Renal pelvis (tissue), 1 donor: ENCODE measurements at regions not wholly inside any gene's neighbourhood (a gene's known extent, or its start where the extent isn't known, plus 50 kb on each side); places are given as distances from the start of the nearest gene placed in this dataset.
"Not testable (repeated sequence)": the region's sequence is repeated elsewhere in the genome, so short reads cannot be mapped to it uniquely, and the experiment has no call there.

Source experiments
- DNase-seq: peaks from one replicate; pipeline ENCODE4 v3.0.0-alpha.2; 2013

DNA sequence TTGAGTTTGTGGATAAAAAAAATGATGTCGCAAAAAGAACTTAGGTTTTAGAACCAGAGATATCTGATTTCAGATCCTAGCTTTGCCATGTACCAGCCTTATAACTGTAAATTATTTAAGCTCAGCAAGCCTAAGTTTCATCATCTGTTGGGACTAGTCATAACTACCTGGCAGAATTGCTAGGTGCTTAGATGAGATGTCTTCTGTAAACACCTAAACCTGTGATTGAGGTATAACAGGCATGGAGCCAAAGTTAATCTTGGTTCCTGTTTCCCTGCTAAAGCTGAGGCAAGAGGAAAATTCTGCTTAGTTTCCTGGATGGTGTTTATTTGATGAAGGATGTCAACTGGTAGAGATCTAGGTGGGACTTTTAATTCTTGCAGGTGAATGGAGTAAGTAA is 331.3 kb upstream of the RBMS3 start:
- no peak for DNase-seq

DNA sequence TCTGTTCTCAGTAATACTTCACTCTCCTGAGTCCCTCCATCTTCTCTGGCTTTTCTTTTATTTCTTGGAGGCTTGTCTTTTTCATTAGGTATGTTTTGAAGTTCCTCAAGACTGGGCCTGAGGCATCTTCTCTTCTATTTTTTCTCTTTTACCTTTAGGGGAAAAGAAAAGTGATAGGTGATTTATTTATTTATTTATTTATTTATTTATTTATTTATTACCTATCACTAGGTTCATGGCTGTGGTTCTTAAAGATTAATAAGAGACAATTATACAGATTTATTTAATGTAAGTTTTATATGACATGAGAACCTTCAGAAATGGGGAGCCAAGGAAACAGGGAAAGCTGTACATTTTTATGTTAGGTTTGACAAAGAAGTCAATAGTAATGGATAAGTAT is 330.3 kb upstream of the RBMS3 start:
- no peak for DNase-seq

DNA sequence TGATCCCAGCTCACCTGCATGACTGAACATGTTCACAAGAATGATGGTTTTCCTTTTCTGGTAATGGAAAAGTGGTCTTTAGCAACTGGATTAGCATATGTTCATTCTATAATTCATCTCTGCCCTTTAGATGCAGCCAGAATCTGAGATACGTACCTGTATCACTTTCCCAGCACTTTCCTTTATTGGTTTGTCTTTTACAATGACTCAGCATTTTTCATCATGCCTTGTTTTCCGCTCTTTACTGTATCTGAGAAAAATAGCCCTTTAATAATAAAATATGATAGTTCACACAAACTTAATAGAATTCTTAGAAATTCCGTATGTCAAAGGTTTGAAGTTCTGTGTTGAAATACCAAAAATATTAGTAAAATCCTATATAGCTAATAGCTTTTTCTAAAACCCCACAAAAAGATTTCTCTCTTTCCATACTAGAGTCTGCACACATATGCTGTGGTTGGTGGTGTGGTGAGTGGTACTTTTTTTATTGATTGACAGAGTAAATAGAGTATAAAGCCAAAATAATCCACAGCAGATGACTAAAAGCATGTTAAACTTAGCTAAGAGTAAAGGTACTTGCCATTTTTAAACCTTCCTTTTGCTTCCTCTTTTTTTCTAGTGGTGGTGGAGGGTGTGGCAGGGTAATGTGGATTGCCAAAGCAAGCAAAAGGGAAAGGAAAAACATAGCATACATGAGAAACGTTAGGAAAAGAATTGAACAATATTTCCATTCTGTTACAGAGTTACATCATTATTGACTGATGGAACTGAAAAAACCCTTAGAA is 328.9 kb upstream of the RBMS3 start:
- no peak for DNase-seq

GRCh38 chr3:28958656-28959055 is 322.2 kb upstream of the RBMS3 start:
- DNase-seq: no peak

- no peak for DNase-seq
These were observed 309.7 kb upstream of the RBMS3 start for GRCh38 chr3:28971156-28971555.

- DNase-seq: no peak
These were observed 307.9 kb upstream of the RBMS3 start for GRCh38 chr3:28972921-28973320.

DNA sequence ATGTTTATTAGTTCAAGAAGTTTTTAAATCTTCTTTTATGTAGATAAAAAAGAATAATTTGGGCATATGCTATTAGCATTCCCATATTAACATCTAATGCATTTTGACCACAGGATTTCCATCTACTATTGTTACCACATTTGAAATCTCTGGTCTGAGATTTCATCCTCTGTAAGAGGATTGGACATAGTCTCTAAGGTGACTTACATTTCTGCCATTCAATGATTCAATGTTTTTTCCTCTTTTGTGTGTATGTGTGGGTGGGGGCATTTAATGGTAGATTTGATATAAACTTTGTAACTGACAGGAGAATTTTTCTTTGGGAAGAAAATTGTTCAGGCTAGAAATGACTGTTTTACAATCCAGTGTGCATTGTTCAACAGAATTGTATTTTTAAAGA is 307.3 kb upstream of the RBMS3 start:
- no peak for DNase-seq

GRCh38 chr3:28978092-28978491 is 302.8 kb upstream of the RBMS3 start:
- no peak for DNase-seq

DNA sequence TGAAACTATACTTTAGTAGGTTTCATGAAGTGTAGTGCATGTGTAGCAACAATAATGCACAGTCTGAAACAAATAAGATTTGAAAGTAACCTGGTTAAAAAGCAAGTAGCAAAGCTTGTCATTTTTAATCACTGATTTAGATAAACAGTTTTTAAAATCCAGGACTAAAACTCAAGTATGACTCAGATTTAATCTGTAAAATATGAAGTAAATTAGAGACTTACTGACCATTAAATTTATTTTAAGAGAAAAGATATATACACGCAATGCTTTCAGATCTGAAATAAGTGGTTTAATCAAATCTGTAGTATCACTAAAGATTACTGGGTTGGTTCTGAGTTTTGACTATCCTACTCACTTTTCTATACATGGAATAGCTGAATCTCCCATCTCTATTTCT is 300.7 kb upstream of the RBMS3 start:
- no peak for DNase-seq

DNA sequence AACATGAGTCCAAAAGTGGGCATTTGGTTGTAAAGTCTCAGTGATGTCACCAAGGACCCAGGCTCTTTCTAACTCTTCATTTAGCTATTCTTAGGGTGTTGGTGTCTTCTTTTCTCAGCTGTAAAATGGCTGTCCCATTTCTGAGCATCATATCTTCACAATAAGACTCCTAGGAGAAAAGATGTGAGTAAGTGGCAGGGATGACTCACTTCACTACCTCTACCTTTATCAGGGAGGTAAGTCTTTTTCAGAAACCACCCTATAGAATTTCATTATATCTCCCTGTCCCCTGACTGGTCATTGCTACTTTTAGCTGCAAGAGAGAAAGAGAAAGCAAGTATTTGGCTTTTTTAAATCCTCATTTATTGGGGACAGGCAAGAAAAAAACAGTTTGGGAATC is 300.2 kb upstream of the RBMS3 start:
- no peak for DNase-seq

DNA sequence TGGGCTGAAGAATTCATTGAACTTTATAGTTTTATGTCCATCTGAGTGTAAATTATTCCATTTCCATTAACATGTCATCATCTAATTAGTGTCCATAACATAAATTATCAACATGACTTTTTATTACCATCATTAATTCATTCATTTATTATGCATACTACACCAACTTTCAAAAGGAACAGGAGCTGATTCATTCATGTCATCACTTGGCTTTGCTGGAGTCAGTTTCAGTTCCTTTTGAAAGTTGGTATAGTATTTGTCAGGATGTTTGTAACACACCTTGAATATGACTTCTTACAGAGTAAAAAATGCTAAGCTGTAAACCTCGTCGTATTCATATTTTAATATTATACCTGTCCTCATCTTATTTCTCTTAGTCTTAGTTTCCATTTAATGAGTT is 298.0 kb upstream of the RBMS3 start:
- DNase-seq: no peak

- DNase-seq: no peak
These were observed 293.9 kb upstream of the RBMS3 start for GRCh38 chr3:28986922-28987321.

DNA sequence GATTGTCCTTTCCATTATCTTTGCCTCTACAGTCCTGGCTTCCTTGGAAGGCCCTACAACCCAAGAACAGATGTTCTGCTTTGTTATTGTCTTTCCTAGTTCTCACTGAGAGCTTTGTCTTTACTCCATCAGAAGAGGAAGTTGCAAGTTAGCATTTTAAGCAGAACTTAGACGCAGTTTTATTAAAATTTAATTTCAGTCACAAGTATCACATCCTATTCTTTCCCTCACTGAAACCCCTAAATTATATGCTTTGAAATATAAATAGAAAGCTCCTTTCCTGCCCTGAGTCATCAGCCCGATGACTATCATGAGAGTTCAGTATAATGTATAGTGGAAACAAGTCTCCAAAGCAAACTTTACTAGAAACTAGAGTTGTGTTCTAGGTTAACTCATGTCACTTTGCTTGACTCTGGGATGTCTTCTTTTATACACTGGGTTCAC is 291.2 kb upstream of the RBMS3 start:
- no peak for DNase-seq

GRCh38 chr3:28994161-28994905 is 286.5 kb upstream of the RBMS3 start:
- DNase-seq: no peak

DNA sequence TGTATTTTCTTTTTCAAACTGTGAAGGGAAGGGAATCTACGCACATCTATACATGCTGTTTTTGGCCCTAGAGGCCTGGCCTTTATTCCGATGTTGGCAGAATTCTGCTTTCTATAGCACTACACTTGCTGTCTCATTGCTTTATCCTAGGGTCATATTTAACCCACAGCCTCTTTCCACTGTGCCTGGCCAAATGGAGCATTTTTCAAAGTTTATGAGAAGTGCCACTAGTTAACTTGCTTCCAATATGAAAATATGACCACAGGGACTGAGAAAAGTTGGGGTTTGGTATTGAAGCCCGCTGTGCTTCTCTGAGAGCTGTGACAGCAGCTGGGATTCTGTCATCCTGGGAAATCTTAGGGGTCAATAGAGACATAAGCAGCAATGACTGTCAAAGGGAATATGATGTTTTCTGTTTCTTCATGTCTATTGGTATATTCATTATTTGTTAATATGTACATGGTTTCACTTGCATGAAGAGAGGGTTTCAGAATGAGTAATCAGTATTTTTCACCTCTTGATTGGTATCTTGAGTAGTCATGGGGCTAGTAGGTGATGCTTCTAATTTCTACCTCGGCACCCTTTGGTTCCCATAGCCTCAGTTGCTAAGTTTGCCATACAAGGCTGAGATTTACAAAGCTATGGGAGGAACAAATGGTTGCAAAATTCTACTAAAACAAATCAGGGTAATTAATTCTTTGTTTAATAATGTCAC is 275.8 kb upstream of the RBMS3 start:
- DNase-seq: no peak

DNA sequence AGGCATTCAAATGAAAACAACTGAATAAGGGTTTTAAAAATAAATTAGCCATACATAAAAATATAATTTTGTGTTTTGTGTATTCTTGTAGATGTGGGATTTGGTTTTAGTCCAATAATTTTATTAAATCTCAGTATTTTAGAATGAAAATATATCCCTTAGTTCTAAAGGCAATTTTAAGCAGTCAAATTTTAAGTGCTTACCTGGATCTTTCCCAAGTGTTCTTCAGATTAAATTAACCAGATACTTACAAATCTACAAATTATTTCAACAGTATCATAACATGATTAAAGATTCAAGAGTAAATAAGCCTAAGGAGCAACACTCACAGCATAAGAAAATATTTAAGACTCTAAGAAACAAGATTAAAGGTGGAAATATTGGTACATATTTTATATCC is 275.0 kb upstream of the RBMS3 start:
- no peak for DNase-seq

DNA sequence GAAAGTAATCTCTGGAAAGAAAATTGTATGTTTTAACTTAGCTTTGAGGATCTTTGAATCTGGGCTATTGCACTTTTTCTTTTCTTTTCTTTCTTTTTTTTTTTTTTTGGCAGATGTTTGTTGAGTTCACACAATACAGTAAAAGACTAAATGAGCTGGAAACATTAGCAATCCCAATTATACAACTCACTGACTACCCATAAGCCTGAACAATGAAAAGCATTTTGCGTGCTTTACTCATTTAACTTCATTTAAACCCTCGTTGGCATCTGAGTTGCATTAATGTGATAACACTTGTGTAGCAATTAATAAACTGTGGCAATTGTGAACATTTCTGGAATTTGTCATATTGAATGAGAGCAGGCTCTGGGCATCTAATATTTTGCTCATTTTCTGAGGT is 269.4 kb upstream of the RBMS3 start:
- no peak for DNase-seq

DNA sequence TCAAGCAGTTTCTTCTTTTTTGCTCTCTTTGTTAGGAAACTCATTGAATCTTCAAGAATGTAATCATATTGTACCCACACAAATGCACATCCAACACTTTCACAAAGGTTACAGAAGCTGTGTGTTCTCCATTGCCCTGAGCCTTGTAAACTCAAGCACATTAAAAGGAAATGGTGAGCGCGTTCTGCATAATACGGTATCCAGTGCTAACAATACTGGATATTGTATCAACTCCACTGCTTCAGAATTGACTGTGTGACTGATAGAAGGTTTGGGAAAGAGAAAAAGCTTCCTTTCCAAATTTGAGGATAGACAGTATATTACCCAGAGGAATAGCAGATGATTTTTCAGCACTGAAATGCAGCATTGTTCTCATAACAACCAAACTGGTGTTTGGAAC is 268.9 kb upstream of the RBMS3 start:
- DNase-seq: no peak

DNA sequence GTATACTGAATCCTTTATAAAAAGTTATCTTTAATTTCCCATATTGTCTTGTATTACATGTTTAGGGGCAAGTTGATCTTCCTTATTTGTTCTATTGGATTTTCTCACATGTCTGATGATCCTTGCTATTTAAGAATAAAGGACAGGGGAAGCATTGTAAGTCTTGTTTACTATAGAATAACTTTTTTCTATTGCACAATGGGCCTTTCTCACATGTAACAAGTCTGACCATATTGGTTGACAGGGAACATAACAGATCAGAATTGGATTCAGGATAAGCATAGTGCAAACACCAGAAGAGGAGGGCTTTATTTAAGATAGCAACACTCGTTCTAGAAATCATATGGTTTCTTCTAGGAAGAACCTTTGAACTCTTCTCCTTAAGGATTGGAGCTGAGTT is 257.9 kb upstream of the RBMS3 start:
- DNase-seq: no peak

- DNase-seq: no peak
These were observed 254.6 kb upstream of the RBMS3 start for GRCh38 chr3:29026286-29026685.

DNA sequence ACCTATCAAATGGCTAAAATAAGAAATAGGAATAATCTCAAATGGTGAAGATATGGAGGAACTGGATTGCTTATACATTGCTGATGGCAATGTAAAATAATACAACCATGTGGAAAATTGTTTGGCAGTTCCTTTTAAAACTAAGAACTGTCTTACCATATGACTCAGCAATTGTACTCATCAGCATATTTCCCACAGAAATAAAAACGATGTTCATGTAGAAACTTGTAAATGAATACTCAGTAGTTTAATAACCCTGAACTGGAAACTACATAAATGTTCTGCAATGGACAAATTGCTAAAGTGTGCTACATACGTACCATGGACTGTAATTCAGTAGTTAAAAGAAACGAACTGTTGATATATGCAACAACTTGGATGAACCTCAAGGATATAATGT is 253.9 kb upstream of the RBMS3 start:
- no peak for DNase-seq

DNA sequence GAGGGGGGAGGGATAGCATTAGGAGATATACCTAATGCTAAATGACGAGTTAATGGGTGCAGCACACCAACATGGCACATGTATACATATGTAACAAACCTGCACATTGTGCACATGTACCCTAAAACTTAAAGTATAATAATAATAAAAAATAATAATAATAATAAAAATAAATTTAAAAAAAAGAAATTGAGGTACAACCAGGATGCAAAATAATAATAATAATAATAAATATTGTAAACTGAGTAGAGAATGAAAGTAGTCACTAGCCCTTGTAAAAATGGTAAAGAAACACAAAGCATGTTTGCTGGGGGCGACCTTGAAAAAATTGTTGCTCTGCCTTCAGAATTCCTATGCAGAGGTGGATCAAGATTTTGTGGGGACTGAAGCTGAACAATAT is 249.7 kb upstream of the RBMS3 start:
- DNase-seq: not testable (repeated sequence)

GRCh38 chr3:29033511-29033910 is 247.4 kb upstream of the RBMS3 start:
- DNase-seq: no peak
